OCI-LY1 (cell line): ENCODE measurements at regions not wholly inside any gene's neighbourhood (a gene's known extent, or its start where the extent isn't known, plus 50 kb on each side); places are given as distances from the start of the nearest gene placed in this dataset.
"Not testable (repeated sequence)": the region's sequence is repeated elsewhere in the genome, so short reads cannot be mapped to it uniquely, and the experiment has no call there.

Source experiments
- H2AFZ ChIP-seq: fragments of 200-600 bp; sonication (generic), shearing (Covaris generic); 2 replicates; pipeline ENCODE4 v1.6.0; 2014; ENCODE audit warnings: antibody characterized with exemption, mild to moderate bottlenecking, low read length
- H3F3A ChIP-seq: fragments of 200-600 bp; sonication (generic), shearing (Covaris generic); 2 replicates; pipeline ENCODE4 v1.6.0; 2014; ENCODE audit warnings: mild to moderate bottlenecking, antibody characterized with exemption, low read length, moderate library complexity; ENCODE audit not compliant: insufficient read depth
- H3K27ac ChIP-seq: fragments of 200-600 bp; sonication (generic); 2 replicates; pipeline ENCODE4 v1.5.1; 2014; ENCODE audit warnings: low read length, mixed run types, mild to moderate bottlenecking, low read depth; ENCODE audit not compliant: poor library complexity, severe bottlenecking
- H3K27me3 ChIP-seq: fragments of 200-600 bp; sonication (generic); 2 replicates; pipeline ENCODE4 v1.6.0; 2014; ENCODE audit warnings: antibody characterized with exemption, mild to moderate bottlenecking, low read length, moderate library complexity; ENCODE audit not compliant: insufficient read depth
- H3K36me3 ChIP-seq: fragments of 200-600 bp; sonication (generic); 2 replicates; pipeline ENCODE4 v1.6.1; 2014; ENCODE audit warnings: mild to moderate bottlenecking, antibody characterized with exemption, low read length, moderate library complexity, mixed read lengths; ENCODE audit not compliant: insufficient read depth
- H3K4me1 ChIP-seq: fragments of 200-600 bp; sonication (generic); 2 replicates; pipeline ENCODE4 v1.5.1; 2014; ENCODE audit warnings: mild to moderate bottlenecking, low read length, moderate library complexity; ENCODE audit not compliant: insufficient read depth, severe bottlenecking
- H3K4me2 ChIP-seq: fragments of 200-600 bp; sonication (generic), shearing (Covaris generic); 2 replicates; pipeline ENCODE4 v1.6.1; 2014; ENCODE audit warnings: low read length
- H3K4me3 ChIP-seq: fragments of 200-600 bp; sonication (generic); 2 replicates; pipeline ENCODE4 v1.5.1; 2014; ENCODE audit warnings: low read length, low read depth, mild to moderate bottlenecking, mixed read lengths; ENCODE audit not compliant: poor library complexity, severe bottlenecking
- H3K79me2 ChIP-seq: fragments of 200-600 bp; shearing (Covaris generic); 2 replicates; pipeline ENCODE4 v1.6.1; 2016; ENCODE audit warnings: mixed run types, low read length, mixed read lengths; ENCODE audit not compliant: insufficient read depth
- H3K9ac ChIP-seq: fragments of 200-600 bp; sonication (generic), shearing (Covaris generic); 2 replicates; pipeline ENCODE4 v1.6.1; 2014; ENCODE audit warnings: mild to moderate bottlenecking, low read length, mixed read lengths
- H3K9me2 ChIP-seq: fragments of 200-600 bp; sonication (generic), shearing (Covaris generic); 2 replicates; pipeline ENCODE4 v1.6.1; 2014; ENCODE audit warnings: low read depth, mild to moderate bottlenecking, low read length, mixed read lengths
- H3K9me3 ChIP-seq: fragments of 200-600 bp; shearing (Covaris generic); 2 replicates; pipeline ENCODE4 v1.6.1; 2014; ENCODE audit warnings: low read length, mixed read lengths
- H4K20me1 ChIP-seq: fragments of 200-600 bp; sonication (generic), shearing (Covaris generic); 2 replicates; pipeline ENCODE4 v1.6.0; 2016; ENCODE audit warnings: mild to moderate bottlenecking, low read length; ENCODE audit not compliant: insufficient read depth
- EZH2 ChIP-seq: fragments of 200-600 bp; sonication (generic), shearing (Covaris generic); IDR thresholded peaks from 2 replicates; pipeline ENCODE4 v1.8.0; 2017; ENCODE audit warnings: borderline replicate concordance, mixed run types, mild to moderate bottlenecking, antibody characterized with exemption, low read length, moderate library complexity, mixed read lengths
- TF ChIP-seq, protein P1 (sequence below): fragments of 200-600 bp; sonication (generic), shearing (Covaris generic); IDR thresholded peaks from 2 replicates; pipeline ENCODE4 v1.5.1; 2017; ENCODE audit warnings: mild to moderate bottlenecking, antibody characterized with exemption, low read length, moderate library complexity, mixed read lengths

DNA sequence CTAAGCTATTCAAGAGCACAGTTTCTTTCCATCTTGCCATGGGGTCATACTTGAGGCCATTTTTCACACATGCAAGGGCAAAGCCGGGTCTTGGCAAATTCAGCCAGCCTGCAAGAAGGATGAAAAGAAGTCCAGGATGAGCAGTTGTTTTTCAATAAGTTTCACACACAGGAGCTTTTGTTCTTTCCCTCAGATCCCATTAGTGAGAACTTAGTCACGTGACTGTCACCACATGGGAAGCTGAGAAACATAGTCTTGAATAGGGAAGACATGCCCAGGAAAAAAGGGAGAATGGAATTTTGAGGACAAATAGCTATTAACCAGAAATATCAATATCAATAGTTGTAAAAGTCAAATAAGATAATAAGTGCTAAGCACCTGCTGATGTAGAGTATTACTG lies 137.7 kb downstream of the AHR start:
- no peaks in the 10 kb centered on the region for H3K27me3 ChIP-seq
- H3K4me1 ChIP-seq, result no peaks in the 10 kb centered on the region
- no peaks in the 10 kb centered on the region for H3K79me2 ChIP-seq
- no peak overlapping the region for H3K4me3 ChIP-seq
- no peak overlapping the region for H3K4me2 ChIP-seq
- no peaks in the 10 kb centered on the region for H3K9me2 ChIP-seq
- H3K36me3 ChIP-seq, result no peaks in the 10 kb centered on the region
- no peak overlapping the region for H3K27ac ChIP-seq
- no peaks in the 10 kb centered on the region for H3K9me3 ChIP-seq
- H3K9ac ChIP-seq, result no peak overlapping the region
- H3F3A ChIP-seq, result no peaks in the 10 kb centered on the region
- no peaks in the 10 kb centered on the region for H4K20me1 ChIP-seq
- TF ChIP-seq EZH2, result no peak
- TF ChIP-seq, protein P1, sequence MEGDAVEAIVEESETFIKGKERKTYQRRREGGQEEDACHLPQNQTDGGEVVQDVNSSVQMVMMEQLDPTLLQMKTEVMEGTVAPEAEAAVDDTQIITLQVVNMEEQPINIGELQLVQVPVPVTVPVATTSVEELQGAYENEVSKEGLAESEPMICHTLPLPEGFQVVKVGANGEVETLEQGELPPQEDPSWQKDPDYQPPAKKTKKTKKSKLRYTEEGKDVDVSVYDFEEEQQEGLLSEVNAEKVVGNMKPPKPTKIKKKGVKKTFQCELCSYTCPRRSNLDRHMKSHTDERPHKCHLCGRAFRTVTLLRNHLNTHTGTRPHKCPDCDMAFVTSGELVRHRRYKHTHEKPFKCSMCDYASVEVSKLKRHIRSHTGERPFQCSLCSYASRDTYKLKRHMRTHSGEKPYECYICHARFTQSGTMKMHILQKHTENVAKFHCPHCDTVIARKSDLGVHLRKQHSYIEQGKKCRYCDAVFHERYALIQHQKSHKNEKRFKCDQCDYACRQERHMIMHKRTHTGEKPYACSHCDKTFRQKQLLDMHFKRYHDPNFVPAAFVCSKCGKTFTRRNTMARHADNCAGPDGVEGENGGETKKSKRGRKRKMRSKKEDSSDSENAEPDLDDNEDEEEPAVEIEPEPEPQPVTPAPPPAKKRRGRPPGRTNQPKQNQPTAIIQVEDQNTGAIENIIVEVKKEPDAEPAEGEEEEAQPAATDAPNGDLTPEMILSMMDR, result no peak
- H2AFZ ChIP-seq, result no peak overlapping the region

DNA sequence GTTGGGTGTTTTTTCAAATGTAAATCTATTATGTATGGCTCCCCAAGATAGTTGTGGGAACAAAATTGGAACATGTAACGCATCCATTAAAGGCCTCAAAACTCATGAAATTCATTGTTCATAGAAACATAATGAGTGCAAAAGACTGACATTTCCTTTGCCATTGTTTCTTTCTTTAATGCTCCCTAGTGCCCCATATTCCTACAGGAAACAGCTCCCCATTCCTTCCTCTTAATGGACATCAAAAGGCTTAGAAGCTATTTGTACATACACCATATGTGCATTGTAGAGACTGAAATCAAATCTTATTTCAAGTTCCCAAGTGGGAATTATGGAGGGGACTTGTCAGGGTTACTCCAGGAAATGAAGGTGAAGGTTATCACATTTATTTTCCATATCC lies 139.1 kb downstream of the AHR start:
- H3K27ac ChIP-seq, result no peak overlapping the region
- TF ChIP-seq, protein P1, result no peak
- no peak for TF ChIP-seq EZH2
- no peaks in the 10 kb centered on the region for H3K36me3 ChIP-seq
- no peaks in the 10 kb centered on the region for H4K20me1 ChIP-seq
- H3K9me2 ChIP-seq, result no peaks in the 10 kb centered on the region
- no peaks in the 10 kb centered on the region for H3K27me3 ChIP-seq
- H3K9me3 ChIP-seq, result no peaks in the 10 kb centered on the region
- H3F3A ChIP-seq, result no peaks in the 10 kb centered on the region
- H3K4me2 ChIP-seq, result no peak overlapping the region
- no peak overlapping the region for H3K4me3 ChIP-seq
- H3K79me2 ChIP-seq, result no peaks in the 10 kb centered on the region
- no peak overlapping the region for H2AFZ ChIP-seq
- no peak overlapping the region for H3K9ac ChIP-seq
- H3K4me1 ChIP-seq, result no peaks in the 10 kb centered on the region

DNA sequence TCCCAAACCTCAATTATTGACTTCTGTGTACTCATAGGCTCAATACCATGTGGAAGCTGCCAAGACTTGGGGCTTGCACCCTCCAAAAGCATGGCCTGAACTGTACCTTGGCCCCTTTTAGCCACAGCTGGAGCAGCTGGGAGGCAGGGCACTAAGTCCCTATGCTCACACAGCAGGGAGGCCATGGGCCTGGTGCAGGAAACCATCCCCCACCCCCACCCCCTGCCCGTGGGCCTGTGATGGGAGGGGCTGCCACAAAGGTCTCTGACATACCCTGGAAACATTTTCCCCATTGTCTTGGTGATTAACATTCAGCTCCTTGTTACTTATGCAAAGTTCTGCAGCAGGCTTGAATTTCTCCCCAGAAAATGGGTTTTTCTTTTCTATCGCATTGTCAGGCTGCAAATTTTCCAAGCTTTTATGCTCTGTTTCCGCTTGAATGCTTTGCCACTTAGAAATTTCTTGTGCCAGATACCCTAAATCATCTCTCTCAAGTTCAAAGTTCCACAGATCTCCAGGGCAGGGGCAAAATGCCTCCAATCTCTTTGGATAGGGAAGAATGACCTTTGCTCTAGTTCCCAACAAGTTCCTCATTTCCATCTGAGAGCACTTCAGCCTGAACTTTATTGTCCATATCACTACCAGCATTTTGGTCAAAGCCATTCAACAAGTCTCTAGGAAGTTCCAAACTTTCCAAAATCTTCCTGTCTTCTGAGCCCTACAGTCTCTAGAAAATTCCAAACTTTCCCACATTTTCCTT lies 141.8 kb downstream of the AHR start:
- not testable (repeated sequence) for H4K20me1 ChIP-seq, H3K9me3 ChIP-seq, H3K27me3 ChIP-seq, H3K4me3 ChIP-seq, H3K79me2 ChIP-seq, H3K4me2 ChIP-seq, H3F3A ChIP-seq, H2AFZ ChIP-seq, H3K27ac ChIP-seq, H3K4me1 ChIP-seq, H3K36me3 ChIP-seq, H3K9ac ChIP-seq, H3K9me2 ChIP-seq

DNA sequence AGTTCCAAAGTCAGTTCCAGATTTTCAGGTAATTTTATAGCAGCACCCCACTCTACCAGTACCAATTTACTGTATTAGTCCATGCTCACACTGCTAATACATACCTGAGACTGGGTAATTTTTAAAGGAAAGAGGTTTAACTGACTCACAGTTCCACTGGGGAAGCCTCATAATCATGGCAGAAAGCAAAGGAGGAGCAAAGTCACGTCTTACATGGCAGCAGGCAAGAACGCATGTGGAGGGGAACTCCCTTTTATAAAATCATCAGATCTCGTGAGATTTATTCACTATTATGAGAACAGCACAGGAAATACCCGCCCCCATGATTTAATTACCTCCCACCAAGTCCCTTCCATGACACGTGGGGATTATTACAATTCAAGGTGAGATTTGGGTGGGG lies 142.4 kb downstream of the AHR start:
- H3K27me3 ChIP-seq, result no peaks in the 10 kb centered on the region
- no peaks in the 10 kb centered on the region for H3K79me2 ChIP-seq
- no peak overlapping the region for H3K27ac ChIP-seq
- no peaks in the 10 kb centered on the region for H3F3A ChIP-seq
- no peak overlapping the region for H3K9ac ChIP-seq
- H3K4me2 ChIP-seq, result no peak overlapping the region
- no peak overlapping the region for H3K4me3 ChIP-seq
- H3K36me3 ChIP-seq, result no peaks in the 10 kb centered on the region
- TF ChIP-seq EZH2, result no peak
- TF ChIP-seq, protein P1, result no peak
- no peaks in the 10 kb centered on the region for H4K20me1 ChIP-seq
- no peaks in the 10 kb centered on the region for H3K9me3 ChIP-seq
- no peaks in the 10 kb centered on the region for H3K9me2 ChIP-seq
- no peak overlapping the region for H2AFZ ChIP-seq
- no peaks in the 10 kb centered on the region for H3K4me1 ChIP-seq
